Activated CD4-positive, alpha-beta T cell treated with anti-CD3 and anti-CD28 coated beads, Interleukin-2, amount 50 U/mL, for 4 hours (primary cell): ENCODE measurements at regions not wholly inside any gene's neighbourhood (a gene's known extent, or its start where the extent isn't known, plus 50 kb on each side); places are given as distances from the start of the nearest gene placed in this dataset.

Experiments
- DNase-seq, 2 experiments: peaks; one replicate each; pipeline ENCODE4 v3.0.0-alpha.2; 2020

DNA sequence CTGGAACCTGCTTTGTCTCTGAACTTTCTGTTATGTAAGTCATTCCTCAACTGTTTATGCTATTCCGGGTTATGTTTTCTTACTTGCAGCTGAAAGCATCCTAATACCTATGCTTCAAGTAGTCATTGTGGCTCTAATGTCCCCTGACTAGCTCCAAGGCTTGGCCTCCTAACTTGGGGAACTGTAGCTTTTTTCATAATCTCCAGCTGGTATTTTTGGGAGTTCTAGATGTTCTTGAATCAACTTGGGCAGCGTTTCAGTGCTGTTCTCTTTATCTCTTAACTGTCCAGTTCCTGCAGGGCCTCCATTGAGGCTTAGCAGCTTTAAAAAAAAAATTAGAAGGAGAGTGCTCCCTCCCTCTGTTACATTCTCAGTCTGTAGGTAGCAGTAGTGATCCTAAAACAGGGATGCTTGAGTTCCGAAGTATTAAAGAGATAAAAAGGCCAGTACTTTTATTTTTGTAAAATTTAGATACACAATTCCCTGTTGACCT is 100.0 kb upstream of the ACTBL2 start:
- no peak for DNase-seq

DNA sequence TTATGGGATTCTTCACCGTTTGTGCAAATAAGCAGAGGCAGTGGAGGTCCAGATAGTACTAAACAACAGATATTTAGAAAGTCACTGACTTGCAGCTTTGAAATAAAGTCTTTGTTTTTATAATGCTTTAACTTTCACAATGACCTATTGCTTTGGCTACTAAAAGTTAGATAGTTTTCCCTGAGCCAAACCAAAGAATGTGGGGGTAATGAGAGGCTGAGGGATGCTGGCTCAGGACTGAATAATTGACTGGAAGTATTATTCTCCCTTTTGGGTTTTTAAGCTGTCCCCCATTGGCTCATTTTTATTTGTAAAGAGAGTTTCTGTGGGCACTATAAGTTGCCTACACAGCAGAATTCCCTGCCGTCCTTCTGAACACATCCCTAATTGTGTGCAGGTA is 99.2 kb upstream of the ACTBL2 start:
- no peak for DNase-seq

DNA sequence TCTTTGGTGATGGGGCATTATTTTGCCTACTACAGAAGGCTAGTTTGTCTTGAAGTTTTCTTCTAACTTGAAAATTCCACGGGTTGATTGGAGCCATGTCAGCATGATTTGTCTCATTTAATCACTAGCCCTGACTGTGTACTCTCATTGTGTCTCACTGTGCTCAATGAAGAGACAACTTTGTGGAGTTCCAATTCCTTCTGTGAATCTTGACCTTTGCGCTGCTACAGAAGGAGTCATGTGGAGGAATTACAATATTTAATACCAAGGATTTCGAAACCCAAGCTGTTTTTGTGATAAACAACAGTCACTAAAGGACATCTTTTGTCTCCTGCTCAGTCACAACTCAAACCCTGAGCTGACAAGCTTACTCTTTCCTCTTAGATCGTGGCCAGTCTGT is 98.6 kb upstream of the ACTBL2 start:
- DNase-seq: no peak

DNA sequence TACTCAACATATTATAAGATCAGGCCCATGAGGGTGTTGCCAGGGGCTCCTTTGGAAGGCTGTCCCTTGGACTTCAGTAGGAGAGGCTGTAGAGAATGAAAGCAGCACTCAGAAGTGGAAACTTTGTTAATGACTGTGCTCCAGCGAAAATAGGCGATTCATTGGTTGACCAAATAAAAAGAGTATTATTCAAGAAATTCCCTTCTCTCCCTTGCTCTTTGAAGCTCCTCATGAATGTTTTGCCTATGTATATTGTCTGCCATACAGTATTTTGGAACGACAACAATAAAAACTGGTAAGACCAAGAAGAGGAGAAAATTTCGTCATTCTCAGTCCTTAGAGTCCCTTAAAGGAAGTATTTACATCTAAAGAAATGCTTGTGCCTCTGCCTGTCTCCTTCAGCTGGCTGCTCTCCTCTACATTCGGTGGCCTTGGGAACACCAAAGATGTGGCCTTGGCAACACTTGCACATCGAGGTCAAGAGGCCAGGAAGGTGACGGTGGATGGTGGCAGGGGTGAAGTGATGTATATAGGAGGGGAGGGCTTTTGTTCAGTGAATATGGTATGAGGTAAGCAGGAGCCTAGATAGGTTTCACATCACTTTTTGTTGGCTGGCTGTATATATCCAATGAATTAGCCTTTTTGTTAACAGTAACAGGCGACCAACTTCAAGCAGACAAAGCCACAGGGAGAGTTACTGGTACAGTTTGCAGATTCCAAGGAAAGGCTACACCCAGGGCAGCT is 95.0 kb upstream of the ACTBL2 start:
- DNase-seq: no peak

GRCh38 chr5:57576317-57576716 is 93.7 kb upstream of the ACTBL2 start:
- no peak for DNase-seq

DNA sequence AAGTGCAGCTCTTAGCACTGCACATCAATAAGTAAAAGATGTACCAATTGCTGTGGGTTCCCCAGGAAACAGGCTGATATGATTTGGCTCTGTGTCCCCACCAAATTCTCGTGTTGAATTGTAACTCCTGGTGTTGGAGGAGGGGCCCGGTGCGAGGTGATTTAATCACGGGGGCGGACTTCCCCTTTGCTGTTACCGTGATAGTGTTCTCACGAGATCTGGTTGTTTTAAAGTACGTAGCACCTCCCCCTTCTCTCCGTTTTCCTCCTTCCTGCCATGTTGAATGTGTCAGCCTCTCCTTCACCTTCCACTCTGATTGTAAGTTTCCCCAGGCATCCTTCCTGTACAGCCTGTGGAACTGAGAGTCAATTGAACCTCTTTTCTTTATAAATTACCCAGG is 93.2 kb upstream of the ACTBL2 start:
- DNase-seq: no peak

DNA sequence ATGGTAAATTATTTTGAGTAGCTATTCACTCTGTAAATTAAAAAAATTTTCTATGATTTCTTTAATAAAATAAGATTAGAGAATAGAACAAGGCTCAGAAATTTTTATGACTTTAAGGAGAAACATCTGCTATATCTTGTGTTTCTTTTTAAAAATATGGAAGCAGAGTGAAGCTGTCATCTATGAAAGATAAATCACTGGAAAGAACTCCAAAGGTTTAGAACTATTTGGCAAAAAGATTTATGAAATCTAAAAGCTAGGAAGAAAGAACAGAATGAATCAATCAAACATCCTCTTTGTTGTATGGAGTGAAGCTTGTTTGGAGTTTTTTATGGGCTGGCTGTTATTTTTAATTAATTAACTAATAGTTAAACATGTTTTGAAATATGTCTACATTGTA is 89.8 kb upstream of the ACTBL2 start:
- no peak for DNase-seq

- no peak for DNase-seq
Measured at GRCh38 chr5:57569601-57570000, 87.0 kb upstream of the ACTBL2 start.

DNA sequence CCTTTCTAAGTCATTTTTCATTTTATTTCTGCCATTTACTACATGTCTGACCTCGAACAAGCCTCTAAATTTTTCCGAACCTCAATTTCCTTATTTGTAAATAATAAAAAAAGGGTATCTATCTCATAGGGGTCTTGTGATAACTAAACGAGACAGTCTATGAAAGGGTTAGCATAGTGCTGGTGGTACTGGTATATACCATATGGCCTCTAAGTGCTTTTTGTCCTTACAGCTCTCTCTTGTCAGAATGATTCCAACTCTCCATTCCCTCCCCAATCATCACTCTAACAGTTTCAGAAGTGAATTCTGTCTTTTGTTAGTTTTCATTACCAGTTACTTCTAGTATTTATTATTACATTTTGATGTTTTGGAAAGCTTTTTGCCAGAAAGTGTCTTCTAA is 85.5 kb upstream of the ACTBL2 start:
- no peak for DNase-seq

DNA sequence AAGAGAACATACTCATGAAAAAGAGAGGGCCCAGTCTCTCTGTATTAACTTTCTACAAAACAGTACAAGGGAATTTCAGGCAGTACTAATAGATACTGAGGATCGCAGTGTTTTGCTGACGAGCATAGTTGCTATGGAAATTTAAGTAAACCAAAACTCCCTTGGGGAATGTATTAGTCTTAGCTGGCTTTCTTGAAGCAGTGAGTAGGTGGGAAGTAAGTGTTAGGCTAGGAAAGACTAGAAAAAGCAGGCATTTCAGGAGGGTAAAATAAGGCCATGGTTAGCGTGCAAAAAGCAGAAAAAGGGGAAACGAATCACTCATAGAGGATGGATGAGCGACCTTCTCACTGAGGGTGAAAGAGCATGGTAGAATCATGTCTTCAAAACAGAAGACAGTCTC is 84.3 kb upstream of the ACTBL2 start:
- no peak for DNase-seq

- DNase-seq: no peak
Measured at GRCh38 chr5:57561231-57561842, 78.7 kb upstream of the ACTBL2 start.

GRCh38 chr5:57559110-57559635 is 76.6 kb upstream of the ACTBL2 start:
- DNase-seq: no peak

GRCh38 chr5:57552033-57552432 is 69.4 kb upstream of the ACTBL2 start:
- DNase-seq: no peak

- DNase-seq: no peak
Measured at GRCh38 chr5:57551251-57551650, 68.6 kb upstream of the ACTBL2 start.

GRCh38 chr5:57550132-57550531 is 67.5 kb upstream of the ACTBL2 start:
- DNase-seq: no peak

- DNase-seq: no peak
Measured at GRCh38 chr5:57549566-57549965, 67.0 kb upstream of the ACTBL2 start.

DNA sequence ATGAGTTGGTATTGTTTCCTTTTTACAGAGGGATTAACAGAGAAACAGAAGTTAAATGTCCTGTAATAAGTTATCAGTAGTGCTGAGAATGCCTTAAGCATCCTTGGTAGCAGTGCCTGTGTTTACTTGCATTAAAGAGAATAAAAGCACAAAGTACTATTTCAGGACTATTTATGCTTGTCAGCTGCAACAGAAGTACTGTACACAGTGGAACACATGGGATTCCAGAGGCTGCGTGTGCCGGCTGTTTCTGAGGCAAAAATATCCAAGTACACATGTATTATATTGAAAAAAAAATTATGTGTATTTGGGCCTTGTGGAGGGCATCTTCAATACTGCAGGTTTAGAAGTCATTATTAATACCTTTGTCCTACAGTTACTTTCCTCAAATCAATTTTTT is 58.2 kb upstream of the ACTBL2 start:
- DNase-seq: no peak

- DNase-seq: no peak
Measured at GRCh38 chr5:57539281-57539701, 56.7 kb upstream of the ACTBL2 start.

- DNase-seq: no peak
Measured at GRCh38 chr5:57538341-57538955, 55.8 kb upstream of the ACTBL2 start.

- DNase-seq: no peak
Measured at GRCh38 chr5:57537811-57538210, 55.2 kb upstream of the ACTBL2 start.

GRCh38 chr5:57532513-57533497 is 50.2 kb upstream of the ACTBL2 start:
- no peak for DNase-seq
